Sigmoid colon (tissue), 3 donors: ENCODE measurements at regions not wholly inside any gene's neighbourhood (a gene's known extent, or its start where the extent isn't known, plus 50 kb on each side); places are given as distances from the start of the nearest gene placed in this dataset.

Experiments
- CTCF ChIP-seq, 4 experiments: fragments of 450-650 bp in 3 of 4; fragments of 200-600 bp in 1 of 4; IDR thresholded peaks; one replicate each; pipeline ENCODE4 v1.5.1; 2016 to 2019; ENCODE audit warnings: antibody characterized with exemption in 4 of 4, mild to moderate bottlenecking in 3 of 4, moderate library complexity in 2 of 4
- POLR2A ChIP-seq, 2 donors: fragments of 450-650 bp; IDR thresholded peaks; one replicate each; pipeline ENCODE4 v1.6.1; 2016; ENCODE audit warnings: antibody characterized with exemption in 2 of 2, mild to moderate bottlenecking in 2 of 2, moderate library complexity in 2 of 2

GRCh38 chr14:25908277-25909044, 689.4 kb downstream of the NOVA1 start:
- no peak for TF ChIP-seq CTCF (IDR thresholded peaks at IDR 0.05)
- TF ChIP-seq POLR2A (IDR thresholded peaks at IDR 0.05): no peak
